Left lung (tissue), 4 donors: ENCODE measurements at regions not wholly inside any gene's neighbourhood (a gene's known extent, or its start where the extent isn't known, plus 50 kb on each side); places are given as distances from the start of the nearest gene placed in this dataset.

Experiments
- ATAC-seq: fragments of 200-7000 bp; cut with Tn5 transposase; one replicate; pipeline ENCODE4 v1.9.1; 2020; ENCODE audit warnings: moderate library complexity
- DNase-seq, 4 donors: peaks; one replicate each; pipeline ENCODE4 v3.0.0-alpha.2; 2013 to 2020
- H3K27ac ChIP-seq, 2 donors: fragments of 200-600 bp; sonication (generic) in 1 of 2; one replicate each; pipeline versions ENCODE4 v1.5.0 to v1.8.0; 2020 to 2021
- H3K27me3 ChIP-seq, 2 donors: fragments of 200-600 bp; sonication (generic) in 1 of 2; one replicate each; pipeline versions ENCODE4 v1.5.0 to v1.8.0; 2020 to 2021
- H3K36me3 ChIP-seq, 2 donors: fragments of 200-600 bp; sonication (generic) in 1 of 2; one replicate each; pipeline versions ENCODE4 v1.5.0 to v1.8.0; 2020 to 2021
- H3K4me1 ChIP-seq, 2 donors: fragments of 200-600 bp; one replicate each; pipeline ENCODE4 v1.8.0; 2021
- H3K4me3 ChIP-seq, 2 donors: fragments of 200-600 bp; sonication (generic) in 1 of 2; one replicate each; pipeline versions ENCODE4 v1.5.0 to v1.8.0; 2020 to 2021; ENCODE audit warnings: mild to moderate bottlenecking in 1 of 2
- H3K9me3 ChIP-seq, 2 donors: fragments of 200-600 bp; sonication (generic) in 1 of 2; one replicate each; pipeline versions ENCODE4 v1.5.0 to v1.8.0; 2020 to 2021
- intact Hi-C, 2 donors: fragments of 100-400 bp; cut with DNase I; formaldehyde crosslinking; loops; one replicate each; pipeline versions ENCODE4 v1.11.2 to v1.14.2; 2022
- TF ChIP-seq, protein P1 (sequence below), 2 donors: fragments of 200-600 bp; sonication (generic) in 1 of 2; IDR thresholded peaks; one replicate each; pipeline versions ENCODE4 v1.5.0 to v1.8.0; 2021; ENCODE audit warnings: antibody characterized with exemption in 2 of 2
- donor health status: DM: no; HTN: yes; CAD: no.
- donor health status: DM: no; HTN: no; CAD: no.

DNA sequence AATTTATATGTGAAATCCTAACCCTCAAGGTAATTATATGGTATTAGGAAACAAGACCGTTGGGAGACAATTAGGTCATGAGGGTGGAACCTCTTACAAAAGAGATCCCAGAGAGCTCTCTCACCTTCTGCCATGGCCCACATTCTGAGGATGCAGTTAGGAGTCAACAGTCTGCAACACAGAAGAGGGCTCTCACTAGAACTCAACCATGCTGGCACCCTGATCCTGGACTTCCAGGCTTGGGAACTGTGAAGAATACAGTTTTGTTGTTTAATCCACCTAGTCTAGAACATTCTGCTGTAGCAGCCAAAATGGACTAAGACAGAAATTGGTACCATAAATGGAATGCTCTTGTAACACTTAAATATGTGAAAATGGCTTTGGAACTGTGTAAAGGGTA lies 278.8 kb upstream of the GALNTL6 start:
- Histone ChIP-seq H3K4me1 (no peaks in the 10 kb centered on the region), H3K27ac (no peak overlapping the region), H3K27me3 (no peaks in the 10 kb centered on the region), H3K4me3 (no peak overlapping the region), H3K9me3 (peaks cover 0 to 4% of the 10 kb centered on the region in 2 donors), H3K36me3 (no peaks in the 10 kb centered on the region)
- TF ChIP-seq, protein P1, sequence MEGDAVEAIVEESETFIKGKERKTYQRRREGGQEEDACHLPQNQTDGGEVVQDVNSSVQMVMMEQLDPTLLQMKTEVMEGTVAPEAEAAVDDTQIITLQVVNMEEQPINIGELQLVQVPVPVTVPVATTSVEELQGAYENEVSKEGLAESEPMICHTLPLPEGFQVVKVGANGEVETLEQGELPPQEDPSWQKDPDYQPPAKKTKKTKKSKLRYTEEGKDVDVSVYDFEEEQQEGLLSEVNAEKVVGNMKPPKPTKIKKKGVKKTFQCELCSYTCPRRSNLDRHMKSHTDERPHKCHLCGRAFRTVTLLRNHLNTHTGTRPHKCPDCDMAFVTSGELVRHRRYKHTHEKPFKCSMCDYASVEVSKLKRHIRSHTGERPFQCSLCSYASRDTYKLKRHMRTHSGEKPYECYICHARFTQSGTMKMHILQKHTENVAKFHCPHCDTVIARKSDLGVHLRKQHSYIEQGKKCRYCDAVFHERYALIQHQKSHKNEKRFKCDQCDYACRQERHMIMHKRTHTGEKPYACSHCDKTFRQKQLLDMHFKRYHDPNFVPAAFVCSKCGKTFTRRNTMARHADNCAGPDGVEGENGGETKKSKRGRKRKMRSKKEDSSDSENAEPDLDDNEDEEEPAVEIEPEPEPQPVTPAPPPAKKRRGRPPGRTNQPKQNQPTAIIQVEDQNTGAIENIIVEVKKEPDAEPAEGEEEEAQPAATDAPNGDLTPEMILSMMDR (IDR thresholded peaks at IDR 0.05) = no peak
- DNase-seq (no peak), ATAC-seq (no peak)
- intact Hi-C loops = no loop called here

DNA sequence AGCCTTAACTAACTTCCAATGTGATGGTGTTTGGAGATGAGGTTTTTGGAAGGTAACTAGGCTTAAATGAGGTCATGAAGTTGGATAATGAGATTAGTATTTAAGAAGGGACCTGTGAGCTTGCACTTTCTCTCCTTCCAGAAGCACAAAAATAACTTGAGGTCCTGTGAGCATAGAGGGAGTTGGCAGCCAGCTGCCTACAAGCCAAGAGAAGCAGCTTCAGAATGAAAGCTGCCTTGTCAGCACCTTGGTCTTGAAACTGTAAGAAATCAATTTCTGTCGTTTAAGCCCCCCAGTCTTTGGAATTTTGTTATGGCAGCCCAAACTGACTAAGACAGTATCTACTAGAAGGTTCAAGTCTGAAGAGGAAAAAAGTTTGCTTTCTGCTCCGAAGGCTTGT lies 280.2 kb upstream of the GALNTL6 start:
- ATAC-seq = no peak
- no peak for DNase-seq
- Histone ChIP-seq H3K36me3 (no peaks in the 10 kb centered on the region), H3K4me1 (no peaks in the 10 kb centered on the region), H3K27ac (no peak overlapping the region), H3K9me3 (peaks cover 0 to 4% of the 10 kb centered on the region in 2 donors), H3K27me3 (no peaks in the 10 kb centered on the region), H3K4me3 (no peak overlapping the region)
- TF ChIP-seq, protein P1 (IDR thresholded peaks at IDR 0.05) = no peak
- intact Hi-C loops = no loop called here

DNA sequence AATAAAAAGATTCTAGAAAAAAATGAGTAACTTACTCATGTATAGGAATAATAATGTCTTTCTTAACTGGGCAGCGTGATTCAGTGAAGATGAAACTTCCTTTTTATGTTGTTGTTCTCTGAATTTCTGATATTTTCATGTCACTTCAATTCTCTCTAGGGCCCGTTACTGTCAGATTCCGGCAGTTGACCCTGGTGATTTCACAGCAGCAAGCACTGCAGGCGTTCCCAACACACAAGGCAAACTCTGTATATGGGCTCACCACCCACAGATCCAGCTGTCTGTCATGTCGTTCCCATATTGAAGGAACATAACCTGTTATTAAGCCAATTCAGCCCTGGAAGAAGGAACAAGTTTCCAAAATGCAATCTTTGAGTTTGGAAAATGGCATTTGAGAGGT lies 288.3 kb upstream of the GALNTL6 start:
- intact Hi-C loops = no loop called here
- Histone ChIP-seq H3K4me3 (no peak overlapping the region), H3K4me1 (no peaks in the 10 kb centered on the region), H3K36me3 (no peaks in the 10 kb centered on the region), H3K27me3 (no peaks in the 10 kb centered on the region), H3K9me3 (no peaks in the 10 kb centered on the region), H3K27ac (no peak overlapping the region)
- no peak for ATAC-seq
- TF ChIP-seq, protein P1 (IDR thresholded peaks at IDR 0.05) = no peak
- no peak for DNase-seq

DNA sequence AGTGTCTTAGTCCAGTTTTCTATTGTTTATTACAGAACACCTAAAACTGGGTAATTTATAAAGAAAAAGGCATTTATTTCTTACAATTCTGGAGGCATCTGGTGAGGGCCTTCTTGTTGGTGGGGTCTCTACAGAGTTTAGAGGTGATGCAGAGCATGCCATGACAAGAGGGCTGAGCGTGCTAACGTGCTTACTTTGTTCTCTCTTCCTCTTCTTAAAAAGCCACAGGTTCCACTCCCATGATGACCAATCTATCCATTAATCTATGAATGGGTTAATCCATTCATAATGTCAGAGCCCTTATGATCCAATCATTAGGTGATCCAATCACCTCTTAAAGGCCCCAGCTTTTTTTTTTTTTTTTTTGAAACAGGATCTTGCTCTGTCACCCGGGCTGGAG lies 291.5 kb upstream of the GALNTL6 start:
- intact Hi-C loops = no loop called here
- Histone ChIP-seq H3K4me3 (no peak overlapping the region), H3K4me1 (no peaks in the 10 kb centered on the region), H3K27me3 (no peaks in the 10 kb centered on the region), H3K9me3 (no peaks in the 10 kb centered on the region), H3K36me3 (no peaks in the 10 kb centered on the region), H3K27ac (no peak overlapping the region)
- TF ChIP-seq, protein P1 (IDR thresholded peaks at IDR 0.05) = no peak
- no peak for DNase-seq
- no peak for ATAC-seq

DNA sequence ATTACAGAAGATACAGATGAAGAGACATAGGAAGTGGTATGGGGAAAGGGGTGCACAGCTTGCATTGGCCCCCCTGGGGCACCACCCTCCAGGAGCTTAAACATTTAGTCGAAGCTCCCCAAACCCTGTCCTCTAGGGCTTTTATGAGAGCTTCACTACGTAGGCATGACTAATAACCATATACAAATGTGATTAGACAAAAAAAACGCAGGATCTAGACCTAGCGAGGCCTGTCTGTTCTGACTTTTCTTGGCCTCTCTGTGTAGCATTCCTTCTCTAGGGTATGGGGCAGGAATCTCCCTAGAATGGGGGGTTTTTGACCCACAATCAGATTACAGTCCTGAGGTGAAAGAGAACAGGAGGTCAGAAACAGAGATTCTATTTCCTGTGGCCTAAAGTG lies 293.7 kb upstream of the GALNTL6 start:
- no peak for ATAC-seq
- Histone ChIP-seq H3K27me3 (no peaks in the 10 kb centered on the region), H3K36me3 (no peaks in the 10 kb centered on the region), H3K27ac (no peak overlapping the region), H3K4me3 (no peak overlapping the region), H3K4me1 (no peaks in the 10 kb centered on the region), H3K9me3 (no peaks in the 10 kb centered on the region)
- no peak for DNase-seq
- TF ChIP-seq, protein P1 (IDR thresholded peaks at IDR 0.05) = no peak
- intact Hi-C loops = no loop called here
